Gastroesophageal sphincter (tissue), 4 donors: ENCODE measurements at regions not wholly inside any gene's neighbourhood (a gene's known extent, or its start where the extent isn't known, plus 50 kb on each side); places are given as distances from the start of the nearest gene placed in this dataset.
A peak's percentile ranks its signal among the peaks of the same experiment; 100 is the strongest.

Experiments used
- ATAC-seq: fragments of 150-250 bp; one replicate; pipeline ENCODE4 v1.9.1; 2016; ENCODE audit warnings: mild to moderate bottlenecking, moderate library complexity
- H3K27ac ChIP-seq, 4 donors: fragments of 200-600 bp; sonication (generic) in 3 of 4; 1 replicate in 3 of 4; 2 replicates in 1 of 4; pipeline ENCODE4 v1.5.1; 2016 to 2019
- H3K27me3 ChIP-seq: fragments of 200-600 bp; sonication (generic); one replicate; pipeline ENCODE4 v1.5.1; 2019
- H3K36me3 ChIP-seq, 2 donors: fragments of 200-600 bp; sonication (generic); one replicate each; pipeline ENCODE4 v1.5.1; 2019; ENCODE audit warnings: control low read depth in 1 of 2
- H3K4me1 ChIP-seq, 3 donors: fragments of 200-600 bp; sonication (generic); 1 replicate in 2 of 3; 2 replicates in 1 of 3; pipeline ENCODE4 v1.5.1; 2016 to 2019; ENCODE audit warnings: control low read depth in 2 of 3
- H3K4me3 ChIP-seq, 2 donors: fragments of 200-600 bp; sonication (generic); one replicate each; pipeline ENCODE4 v1.5.1; 2019; ENCODE audit warnings: mild to moderate bottlenecking in 1 of 2, moderate library complexity in 1 of 2
- H3K9me3 ChIP-seq, 3 donors: fragments of 200-600 bp; sonication (generic); one replicate each; pipeline ENCODE4 v1.5.1; 2017 to 2019; ENCODE audit warnings: control low read depth in 2 of 3
- EP300 ChIP-seq: sonication (generic); formaldehyde crosslinking; IDR thresholded peaks from one replicate; pipeline ENCODE4 v1.6.1; 2017; ENCODE audit warnings: antibody characterized with exemption, mild to moderate bottlenecking
- POLR2A ChIP-seq, 2 donors: fragments of 450-650 bp; IDR thresholded peaks; one replicate each; pipeline ENCODE4 v1.6.1; 2017; ENCODE audit warnings: antibody characterized with exemption in 2 of 2, mild to moderate bottlenecking in 2 of 2, moderate library complexity in 1 of 2
- POLR2AphosphoS5 ChIP-seq: sonication (generic); formaldehyde crosslinking; IDR thresholded peaks from one replicate; pipeline ENCODE4 v1.6.1; 2017; ENCODE audit warnings: antibody characterized with exemption
- WGBS, 2 donors: methylation state at CpG; one replicate each; pipeline ENCODE4 v1.1.5; 2018; ENCODE audit warnings: low coverage in 1 of 2; 5-methylcytosine and 5-hydroxymethylcytosine counted together
- TF ChIP-seq, protein P1 (sequence below), 4 experiments: fragments of 200-600 bp in 2 of 4; fragments of 450-650 bp in 2 of 4; sonication (generic) in 1 of 4; IDR thresholded peaks; one replicate each; pipeline ENCODE4 v1.5.1; 2017 to 2019; ENCODE audit warnings: antibody characterized with exemption in 4 of 4, mild to moderate bottlenecking in 2 of 4, moderate library complexity in 2 of 4

DNA sequence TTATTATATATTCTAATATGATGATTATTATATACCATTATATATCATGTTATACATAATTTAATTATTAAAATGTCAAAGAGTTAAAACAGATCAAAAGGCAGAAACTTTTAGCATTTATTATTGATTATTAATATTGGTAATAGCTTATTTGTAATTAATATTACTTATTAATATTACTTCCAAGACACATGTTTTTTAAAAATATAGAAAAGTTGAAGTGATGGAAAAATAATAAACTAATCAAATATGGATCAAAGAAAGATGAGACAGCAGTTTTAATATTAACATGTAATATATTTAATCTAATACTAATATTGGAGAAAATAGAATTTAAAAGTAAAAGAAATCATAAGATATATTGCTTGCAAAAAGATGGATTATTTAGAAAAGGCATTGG is 154.6 kb upstream of the TAB2 start:
- Histone ChIP-seq H3K4me1 (peaks cover 0 to 15% (median 0%) of the 10 kb centered on the region in 3 donors), H3K9me3 (no peaks in the 10 kb centered on the region), H3K27ac (no peak overlapping the region), H3K27me3 (no peaks in the 10 kb centered on the region), H3K4me3 (no peak overlapping the region), H3K36me3 (no peaks in the 10 kb centered on the region)
- ATAC-seq: no peak
- no peak for TF ChIP-seq EP300
- TF ChIP-seq, protein P1, sequence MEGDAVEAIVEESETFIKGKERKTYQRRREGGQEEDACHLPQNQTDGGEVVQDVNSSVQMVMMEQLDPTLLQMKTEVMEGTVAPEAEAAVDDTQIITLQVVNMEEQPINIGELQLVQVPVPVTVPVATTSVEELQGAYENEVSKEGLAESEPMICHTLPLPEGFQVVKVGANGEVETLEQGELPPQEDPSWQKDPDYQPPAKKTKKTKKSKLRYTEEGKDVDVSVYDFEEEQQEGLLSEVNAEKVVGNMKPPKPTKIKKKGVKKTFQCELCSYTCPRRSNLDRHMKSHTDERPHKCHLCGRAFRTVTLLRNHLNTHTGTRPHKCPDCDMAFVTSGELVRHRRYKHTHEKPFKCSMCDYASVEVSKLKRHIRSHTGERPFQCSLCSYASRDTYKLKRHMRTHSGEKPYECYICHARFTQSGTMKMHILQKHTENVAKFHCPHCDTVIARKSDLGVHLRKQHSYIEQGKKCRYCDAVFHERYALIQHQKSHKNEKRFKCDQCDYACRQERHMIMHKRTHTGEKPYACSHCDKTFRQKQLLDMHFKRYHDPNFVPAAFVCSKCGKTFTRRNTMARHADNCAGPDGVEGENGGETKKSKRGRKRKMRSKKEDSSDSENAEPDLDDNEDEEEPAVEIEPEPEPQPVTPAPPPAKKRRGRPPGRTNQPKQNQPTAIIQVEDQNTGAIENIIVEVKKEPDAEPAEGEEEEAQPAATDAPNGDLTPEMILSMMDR (IDR thresholded peaks at IDR 0.05): no peak
- TF ChIP-seq POLR2AphosphoS5: no peak
- no peak for TF ChIP-seq POLR2A (IDR thresholded peaks at IDR 0.05)

DNA sequence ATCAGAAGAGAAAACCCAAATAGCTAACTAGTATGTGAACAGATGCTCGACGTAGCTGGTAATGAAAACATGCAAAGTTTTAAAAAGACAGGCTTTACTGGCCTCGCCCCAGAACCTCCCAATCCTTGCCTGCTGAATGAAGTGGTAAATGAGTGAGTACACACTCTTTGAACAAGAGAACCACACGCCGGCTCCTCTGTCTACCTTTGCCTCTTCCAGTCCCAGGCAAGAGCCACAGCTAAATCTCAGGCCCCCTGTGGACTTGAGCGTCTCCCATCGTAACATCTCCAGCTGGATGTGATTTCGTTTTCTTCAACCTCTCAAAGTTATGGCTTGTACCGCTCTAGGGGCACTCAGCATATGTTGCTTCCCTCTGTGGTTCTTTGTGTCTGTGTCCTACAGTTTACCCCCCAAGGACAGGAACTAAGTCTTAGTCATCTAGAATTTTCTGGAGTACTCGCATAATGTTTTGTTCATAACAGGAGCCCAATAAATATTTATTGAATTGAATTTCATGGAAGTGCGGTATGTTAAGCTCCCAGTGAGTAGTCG is 153.2 kb upstream of the TAB2 start:
- TF ChIP-seq, protein P1 (IDR thresholded peaks at IDR 0.05): no peak
- TF ChIP-seq EP300 (no peak), POLR2A (IDR thresholded peaks at IDR 0.05) (no peak), POLR2AphosphoS5 (no peak)
- 88 to 89% methylated on average over 9 to 12 of the region's 12 CpGs for WGBS, 2 donors
- no peak overlapping the region for H3K27ac ChIP-seq

DNA sequence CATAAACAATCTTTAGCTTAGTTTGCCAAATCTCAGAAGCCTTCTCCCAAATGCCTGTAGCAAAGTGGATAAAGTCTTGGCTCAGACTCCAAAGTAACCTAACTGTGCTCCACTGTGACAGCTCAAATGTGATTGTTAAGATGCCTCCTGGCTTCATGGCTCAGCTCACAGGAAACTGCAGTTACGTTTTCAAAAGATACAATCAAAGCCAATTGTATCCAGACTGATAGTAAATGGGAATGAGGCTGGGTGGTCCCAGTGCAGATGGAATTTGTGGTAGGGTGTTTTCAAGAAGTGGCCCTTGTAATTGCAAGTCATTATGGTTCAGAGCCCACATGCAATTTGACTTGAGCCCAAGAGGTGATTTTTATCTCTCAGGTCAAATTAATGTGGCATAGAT is 151.2 kb upstream of the TAB2 start:
- H3K4me1 ChIP-seq: peaks cover 0 to 33% (median 0%) of the 10 kb centered on the region in 3 donors
- no peak overlapping the region for H3K4me3 ChIP-seq
- no peaks in the 10 kb centered on the region for H3K9me3 ChIP-seq
- H3K36me3 ChIP-seq: no peaks in the 10 kb centered on the region
- ATAC-seq: no peak
- TF ChIP-seq POLR2AphosphoS5 (no peak), POLR2A (IDR thresholded peaks at IDR 0.05) (no peak), EP300 (no peak)
- TF ChIP-seq, protein P1 (IDR thresholded peaks at IDR 0.05): no peak
- H3K27me3 ChIP-seq: no peaks in the 10 kb centered on the region
- no peak overlapping the region for H3K27ac ChIP-seq
- WGBS, 2 donors: 0 to 14% methylated on average over 1 of the region's 1 CpG

More for the DNA sequence above, 153.2 kb upstream of the TAB2 start:
- Histone ChIP-seq H3K36me3 (no peaks in the 10 kb centered on the region), H3K4me3 (no peak overlapping the region), H3K27me3 (no peaks in the 10 kb centered on the region), H3K4me1 (peaks cover 0 to 15% (median 0%) of the 10 kb centered on the region in 3 donors), H3K9me3 (no peaks in the 10 kb centered on the region)
- no peak for ATAC-seq

DNA sequence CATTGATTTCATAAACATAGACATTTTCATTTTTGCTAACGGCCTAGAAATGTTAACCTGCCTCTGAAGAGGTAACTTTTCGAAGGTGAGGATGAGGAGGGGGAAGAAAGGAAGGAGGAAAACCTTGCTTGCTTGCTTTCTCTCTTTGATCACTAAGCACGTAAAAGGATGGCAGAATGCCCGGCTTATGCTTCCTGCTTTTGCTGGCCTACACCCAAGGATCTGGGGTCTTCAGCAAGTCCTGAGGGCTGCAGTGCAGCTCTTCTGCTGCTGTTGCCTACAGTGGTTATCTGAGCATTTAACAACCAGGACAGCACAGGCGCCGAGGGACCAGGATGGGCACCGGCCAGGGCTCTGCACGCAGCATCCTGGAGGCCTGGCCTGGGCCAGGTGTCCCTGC is 150.8 kb upstream of the TAB2 start:
- H3K4me1 ChIP-seq: peaks cover 0 to 33% (median 0%) of the 10 kb centered on the region in 3 donors
- no peaks in the 10 kb centered on the region for H3K9me3 ChIP-seq
- no peak overlapping the region for H3K4me3 ChIP-seq
- no peaks in the 10 kb centered on the region for H3K27me3 ChIP-seq
- 47% methylated on average over 4 of the region's 8 CpGs; no CpG with 5 or more reads in 1 of the 2 donors for WGBS, 2 donors
- no peaks in the 10 kb centered on the region for H3K36me3 ChIP-seq
- TF ChIP-seq, protein P1 (IDR thresholded peaks at IDR 0.05): no peak
- ATAC-seq: no peak
- H3K27ac ChIP-seq: no peak overlapping the region

DNA sequence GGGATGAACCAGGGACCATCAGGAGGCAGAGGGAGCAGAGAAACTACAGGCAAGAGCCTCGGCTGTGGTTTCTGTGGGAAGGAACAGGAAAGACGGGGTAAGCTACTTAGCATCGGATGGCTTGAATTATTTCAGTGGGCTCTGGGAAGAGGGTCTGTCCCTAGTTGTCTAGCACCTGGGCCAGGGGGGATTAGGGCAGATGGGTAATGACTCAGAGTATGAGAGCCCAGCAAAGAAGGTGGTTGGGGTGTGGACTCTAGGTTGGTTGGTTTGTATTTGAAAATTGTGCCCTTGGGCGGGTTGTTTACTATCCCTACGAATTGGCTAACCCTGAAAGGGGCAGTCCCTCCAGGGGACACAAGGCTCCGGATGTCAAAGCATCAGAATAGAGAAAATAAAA is 148.5 kb upstream of the TAB2 start:
- 82 to 85% methylated on average over 3 to 6 of the region's 6 CpGs for WGBS, 2 donors
- Histone ChIP-seq H3K4me3 (no peak overlapping the region), H3K27me3 (no peaks in the 10 kb centered on the region), H3K27ac (peak overlapping the region in 2 of 4 donors; percentile 41 to 64), H3K36me3 (no peaks in the 10 kb centered on the region), H3K9me3 (no peaks in the 10 kb centered on the region), H3K4me1 (peaks cover 0 to 33% (median 0%) of the 10 kb centered on the region in 3 donors)
- ATAC-seq: no peak
- TF ChIP-seq EP300: no peak
- TF ChIP-seq, protein P1 (IDR thresholded peaks at IDR 0.05): no peak
- TF ChIP-seq POLR2A (IDR thresholded peaks at IDR 0.05): no peak
- TF ChIP-seq POLR2AphosphoS5: no peak
